Endothelial cell of umbilical vein (primary cell): ENCODE measurements at regions not wholly inside any gene's neighbourhood (a gene's known extent, or its start where the extent isn't known, plus 50 kb on each side); places are given as distances from the start of the nearest gene placed in this dataset.

ENCODE experiments used
- EZH2 ChIP-seq: IDR thresholded peaks from 2 replicates; pipeline ENCODE4 v1.6.1; 2012; ENCODE audit warnings: borderline replicate concordance, low read depth, mild to moderate bottlenecking, moderate library complexity, low read length, inconsistent platforms; ENCODE audit not compliant: severe bottlenecking
- MYC ChIP-seq: IDR thresholded peaks from one replicate; pipeline ENCODE4 v1.6.1; 2011; ENCODE audit warnings: mild to moderate bottlenecking, low read depth, low read length
- POLR2A ChIP-seq: IDR thresholded peaks from 2 replicates; pipeline ENCODE4 v1.6.1; 2012; ENCODE audit warnings: low read depth, mild to moderate bottlenecking, control low read depth, low read length
- POLR2AphosphoS5 ChIP-seq: IDR thresholded peaks from 2 replicates; pipeline ENCODE4 v1.6.1; 2012; ENCODE audit warnings: low read depth, mild to moderate bottlenecking, control low read depth, low read length, moderate library complexity; ENCODE audit not compliant: insufficient read depth
- TF ChIP-seq, protein P1 (sequence below): IDR thresholded peaks from 2 replicates; pipeline ENCODE4 v1.6.1; 2011; ENCODE audit not compliant: insufficient read depth, insufficient read length
- TF ChIP-seq, protein P2 (sequence below), 2 donors: IDR thresholded peaks; 1 replicate in 1 of 2; 2 replicates in 1 of 2; pipeline ENCODE4 v1.5.1; 2011; ENCODE audit warnings: low read length in 2 of 2, mild to moderate bottlenecking in 2 of 2, moderate library complexity in 2 of 2, control low read depth in 1 of 2, inconsistent platforms in 1 of 2, low read depth in 1 of 2; ENCODE audit not compliant: insufficient read depth in 1 of 2; ENCODE audit errors: extremely low read depth in 1 of 2

- TF ChIP-seq, protein P1, sequence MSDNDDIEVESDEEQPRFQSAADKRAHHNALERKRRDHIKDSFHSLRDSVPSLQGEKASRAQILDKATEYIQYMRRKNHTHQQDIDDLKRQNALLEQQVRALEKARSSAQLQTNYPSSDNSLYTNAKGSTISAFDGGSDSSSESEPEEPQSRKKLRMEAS, result no peak
- TF ChIP-seq POLR2A, result no peak
- TF ChIP-seq, protein P2, sequence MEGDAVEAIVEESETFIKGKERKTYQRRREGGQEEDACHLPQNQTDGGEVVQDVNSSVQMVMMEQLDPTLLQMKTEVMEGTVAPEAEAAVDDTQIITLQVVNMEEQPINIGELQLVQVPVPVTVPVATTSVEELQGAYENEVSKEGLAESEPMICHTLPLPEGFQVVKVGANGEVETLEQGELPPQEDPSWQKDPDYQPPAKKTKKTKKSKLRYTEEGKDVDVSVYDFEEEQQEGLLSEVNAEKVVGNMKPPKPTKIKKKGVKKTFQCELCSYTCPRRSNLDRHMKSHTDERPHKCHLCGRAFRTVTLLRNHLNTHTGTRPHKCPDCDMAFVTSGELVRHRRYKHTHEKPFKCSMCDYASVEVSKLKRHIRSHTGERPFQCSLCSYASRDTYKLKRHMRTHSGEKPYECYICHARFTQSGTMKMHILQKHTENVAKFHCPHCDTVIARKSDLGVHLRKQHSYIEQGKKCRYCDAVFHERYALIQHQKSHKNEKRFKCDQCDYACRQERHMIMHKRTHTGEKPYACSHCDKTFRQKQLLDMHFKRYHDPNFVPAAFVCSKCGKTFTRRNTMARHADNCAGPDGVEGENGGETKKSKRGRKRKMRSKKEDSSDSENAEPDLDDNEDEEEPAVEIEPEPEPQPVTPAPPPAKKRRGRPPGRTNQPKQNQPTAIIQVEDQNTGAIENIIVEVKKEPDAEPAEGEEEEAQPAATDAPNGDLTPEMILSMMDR (IDR thresholded peaks at IDR 0.05; ENCODE audit: extremely low read depth in 1 of 2, insufficient read depth in 1 of 2, low read depth in 1 of 2, low read length in 2 of 2), result no peak
- no peak for TF ChIP-seq POLR2AphosphoS5
- no peak for TF ChIP-seq EZH2
- TF ChIP-seq MYC, result no peak
Observed at GRCh38 chr4:180434131-180434895, 1808.9 kb upstream of the TENM3 start.
